Neuronal stem cell (in vitro differentiated cells): ENCODE measurements at regions not wholly inside any gene's neighbourhood (a gene's known extent, or its start where the extent isn't known, plus 50 kb on each side); places are given as distances from the start of the nearest gene placed in this dataset.

Source experiments
- DNase-seq: peaks from one replicate; pipeline ENCODE4 v3.0.0-alpha.2; 2013; ENCODE audit warnings: low spot score
- H2AFZ ChIP-seq: one replicate; pipeline ENCODE4 v1.6.1; 2013; ENCODE audit warnings: mild to moderate bottlenecking, low read length, inconsistent platforms
- H2AK5ac ChIP-seq: 2 replicates; pipeline ENCODE4 v1.6.1; 2013; ENCODE audit warnings: low read depth, mild to moderate bottlenecking, inconsistent platforms, low read length, moderate library complexity, mixed read lengths
- H2BK120ac ChIP-seq: 2 replicates; pipeline ENCODE4 v1.6.1; 2013; ENCODE audit warnings: low read depth, mild to moderate bottlenecking, inconsistent platforms, low read length, moderate library complexity, mixed read lengths
- H2BK12ac ChIP-seq: one replicate; pipeline ENCODE4 v1.6.1; 2013; ENCODE audit warnings: low read length, inconsistent platforms
- H2BK15ac ChIP-seq: 2 replicates; pipeline ENCODE4 v1.6.1; 2013; ENCODE audit warnings: mild to moderate bottlenecking, low read length, inconsistent platforms, mixed read lengths
- H2BK5ac ChIP-seq: one replicate; pipeline ENCODE4 v1.6.1; 2013; ENCODE audit warnings: inconsistent platforms, mild to moderate bottlenecking, low read length, moderate library complexity
- H3K14ac ChIP-seq: one replicate; pipeline ENCODE4 v1.6.1; 2013; ENCODE audit warnings: low read length, inconsistent platforms
- H3K18ac ChIP-seq: 2 replicates; pipeline ENCODE4 v1.6.1; 2013; ENCODE audit warnings: low read length, inconsistent platforms
- H3K23ac ChIP-seq: 2 replicates; pipeline ENCODE4 v1.6.1; 2013; ENCODE audit warnings: low read depth, mild to moderate bottlenecking, mixed read lengths, low read length, inconsistent platforms; ENCODE audit not compliant: poor library complexity
- H3K27ac ChIP-seq: replicated peaks from 3 replicates; pipeline ENCODE4 v1.5.1; 2013; ENCODE audit warnings: low read length, inconsistent platforms
- H3K27me3 ChIP-seq, 3 experiments: 2 replicates each; pipeline ENCODE4 v1.6.1; 2013; ENCODE audit warnings: low read length in 3 of 3, mild to moderate bottlenecking in 2 of 3, inconsistent platforms in 1 of 3, low read depth in 1 of 3, mixed read lengths in 1 of 3, moderate library complexity in 1 of 3; ENCODE audit not compliant: control insufficient read depth in 3 of 3, insufficient read depth in 3 of 3
- H3K36me3 ChIP-seq, 2 donors: replicated peaks in 1 of 2; 2 replicates each; pipeline ENCODE4 v1.6.1; 2013; ENCODE audit warnings: low read length in 2 of 2; ENCODE audit not compliant: control insufficient read depth in 2 of 2, insufficient read depth in 2 of 2
- H3K4ac ChIP-seq: 2 replicates; pipeline ENCODE4 v1.6.1; 2013; ENCODE audit warnings: inconsistent platforms, mild to moderate bottlenecking, low read length, moderate library complexity
- H3K4me1 ChIP-seq, 2 donors: 1 replicate in 1 of 2; 2 replicates in 1 of 2; pipeline ENCODE4 v1.6.1; 2013; ENCODE audit warnings: low read length in 2 of 2, low read depth in 1 of 2; ENCODE audit not compliant: control insufficient read depth in 2 of 2, insufficient read depth in 1 of 2
- H3K4me2 ChIP-seq: one replicate; pipeline ENCODE4 v1.6.1; 2013; ENCODE audit warnings: mild to moderate bottlenecking, low read length, inconsistent platforms; ENCODE audit not compliant: insufficient read depth, poor library complexity, severe bottlenecking
- H3K4me3 ChIP-seq, 2 donors: 2 replicates each; pipeline ENCODE4 v1.5.1; 2013; ENCODE audit warnings: low read length in 2 of 2, mild to moderate bottlenecking in 2 of 2, inconsistent platforms in 1 of 2, moderate library complexity in 1 of 2
- H3K79me1 ChIP-seq: one replicate; pipeline ENCODE4 v1.6.1; 2013; ENCODE audit warnings: low read depth, mild to moderate bottlenecking, inconsistent platforms, low read length, moderate library complexity
- H3K9ac ChIP-seq: one replicate; pipeline ENCODE4 v1.6.1; 2013; ENCODE audit warnings: mild to moderate bottlenecking, low read depth, low read length, inconsistent platforms; ENCODE audit not compliant: poor library complexity
- H3K9me3 ChIP-seq, 2 donors: replicated peaks in 1 of 2; 2 replicates each; pipeline versions ENCODE3 to v1.6.1; 2013; ENCODE audit warnings: low read length in 2 of 2, mild to moderate bottlenecking in 2 of 2, inconsistent platforms in 1 of 2, low read depth in 1 of 2, mixed read lengths in 1 of 2, moderate library complexity in 1 of 2; ENCODE audit not compliant: control insufficient read depth in 2 of 2, insufficient read depth in 1 of 2
- H4K8ac ChIP-seq: one replicate; pipeline ENCODE4 v1.6.1; 2013; ENCODE audit warnings: low read depth, mild to moderate bottlenecking, inconsistent platforms, low read length, moderate library complexity
- H4K91ac ChIP-seq: one replicate; pipeline ENCODE4 v1.6.1; 2013; ENCODE audit warnings: low read length, low read depth, mild to moderate bottlenecking, inconsistent platforms; ENCODE audit not compliant: poor library complexity
- WGBS, 2 donors: extraction: QIAGEN DNeasy Blood & Tissue Kit; methylation state at CpG; one replicate each; pipeline ENCODE4 v1.1.7; 2013; ENCODE audit warnings: missing lambda C conversion rate in 2 of 2, mixed read lengths in 1 of 2; ENCODE audit not compliant: insufficient read length in 2 of 2, insufficient replicate concordance in 1 of 2; ENCODE audit errors: extremely low coverage in 2 of 2; 5-methylcytosine and 5-hydroxymethylcytosine counted together

DNA sequence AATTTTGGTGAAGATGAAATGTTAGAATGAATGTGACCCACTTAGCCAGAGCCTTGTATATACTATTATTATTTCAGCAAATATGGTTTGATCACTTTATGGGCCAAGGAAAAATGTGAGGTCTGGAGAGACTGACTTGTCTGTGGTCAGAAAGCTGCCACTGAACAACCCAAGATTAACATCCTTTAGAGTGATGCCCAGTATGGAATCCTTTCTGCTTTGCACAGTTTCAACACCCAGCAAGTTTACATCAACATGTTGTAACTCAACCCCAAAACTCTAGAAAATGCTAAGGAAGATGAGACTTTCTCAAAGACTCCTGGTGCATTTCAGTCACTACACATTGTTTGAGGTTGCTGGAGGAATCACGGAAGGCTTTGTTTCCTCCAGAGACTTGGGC, 107.7 kb downstream of the SNX19 start:
- no CpG with 5 or more reads among the region's 1 CpG for WGBS, 2 donors
- Histone ChIP-seq H2AK5ac (no peak overlapping the region), H3K79me1 (no peaks in the 10 kb centered on the region), H2BK5ac (no peak overlapping the region), H4K8ac (no peak overlapping the region), H4K91ac (no peak overlapping the region), H3K4me1 (peaks cover 0 to 7% of the 10 kb centered on the region in 2 donors), H2BK15ac (no peak overlapping the region), H2BK12ac (no peak overlapping the region), H3K23ac (no peak overlapping the region), H3K14ac (no peak overlapping the region), H3K27ac (no peak overlapping the region), H3K9ac (no peak overlapping the region), H3K9me3 (no peaks in the 10 kb centered on the region), H2BK120ac (no peak overlapping the region), H2AFZ (no peak overlapping the region), H3K36me3 (no peaks in the 10 kb centered on the region), H3K4ac (no peak overlapping the region), H3K18ac (no peak overlapping the region), H3K4me3 (no peak overlapping the region), H3K27me3 (peaks cover 0 to 9% (median 0%) of the 10 kb centered on the region in 3 experiments), H3K4me2 (no peak overlapping the region)
- no peak for DNase-seq

DNA sequence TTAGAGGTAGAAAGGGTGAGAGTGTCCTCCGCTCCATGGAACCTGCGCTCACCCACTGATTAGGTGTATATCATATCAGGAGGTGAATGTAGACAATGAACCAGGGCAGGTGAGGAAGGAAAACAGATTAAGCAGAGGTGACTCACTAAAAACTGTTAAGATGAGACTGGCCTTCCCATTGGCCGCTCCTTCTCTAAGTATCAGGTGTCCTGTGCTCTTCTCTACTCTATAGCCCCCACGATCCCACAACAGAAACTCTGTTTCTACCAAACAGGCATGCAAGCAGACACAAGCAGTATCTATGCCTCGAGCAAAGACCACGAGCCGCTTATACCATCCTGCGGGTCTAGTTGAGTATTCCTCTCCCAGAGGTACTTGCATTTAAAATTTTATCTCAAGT, 103.1 kb downstream of the SNX19 start:
- Histone ChIP-seq H3K14ac (no peak overlapping the region), H3K27ac (no peak overlapping the region), H3K9ac (no peak overlapping the region), H3K4me2 (no peak overlapping the region), H2AFZ (no peak overlapping the region), H2BK12ac (no peak overlapping the region), H2BK5ac (no peak overlapping the region), H3K4me3 (no peak overlapping the region), H4K91ac (no peak overlapping the region), H3K27me3 (peaks cover 0 to 10% (median 0%) of the 10 kb centered on the region in 3 experiments), H3K9me3 (no peaks in the 10 kb centered on the region), H2BK120ac (no peak overlapping the region), H3K36me3 (no peaks in the 10 kb centered on the region), H2AK5ac (no peak overlapping the region), H3K4ac (no peak overlapping the region), H3K79me1 (no peaks in the 10 kb centered on the region), H4K8ac (no peak overlapping the region), H3K23ac (no peak overlapping the region), H3K18ac (no peak overlapping the region), H2BK15ac (no peak overlapping the region), H3K4me1 (no peaks in the 10 kb centered on the region)
- DNase-seq = no peak
- WGBS, 2 donors = no CpG with 5 or more reads among the region's 8 CpGs

DNA sequence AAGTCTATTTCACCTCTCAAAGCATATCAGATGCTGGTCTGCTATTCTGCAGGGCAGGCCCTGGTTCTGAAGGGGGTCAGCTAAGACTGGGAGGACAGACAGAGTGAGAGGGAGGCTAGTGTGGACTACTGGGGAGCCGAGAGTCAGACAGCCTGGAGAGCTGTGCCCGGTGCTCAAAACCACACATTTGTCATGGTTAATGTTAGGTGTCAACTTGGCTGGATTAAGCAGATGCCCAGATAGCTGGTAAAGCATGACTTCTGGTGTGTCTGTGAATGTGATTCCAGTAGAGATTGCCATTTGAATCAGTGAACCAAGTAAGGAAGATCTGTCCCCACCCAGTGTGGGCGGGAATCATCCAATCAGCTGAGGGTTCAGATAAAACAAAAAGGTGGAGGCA, 102.6 kb downstream of the SNX19 start:
- Histone ChIP-seq H3K14ac (no peak overlapping the region), H3K27ac (no peak overlapping the region), H3K36me3 (no peaks in the 10 kb centered on the region), H3K23ac (no peak overlapping the region), H3K4me3 (no peak overlapping the region), H4K91ac (no peak overlapping the region), H3K9me3 (no peaks in the 10 kb centered on the region), H4K8ac (no peak overlapping the region), H2AK5ac (no peak overlapping the region), H3K18ac (no peak overlapping the region), H3K9ac (no peak overlapping the region), H2BK5ac (no peak overlapping the region), H3K27me3 (peaks cover 0 to 9% (median 0%) of the 10 kb centered on the region in 3 experiments), H2BK120ac (no peak overlapping the region), H3K4me2 (no peak overlapping the region), H3K4ac (no peak overlapping the region), H2BK12ac (no peak overlapping the region), H3K4me1 (no peaks in the 10 kb centered on the region), H2BK15ac (no peak overlapping the region), H3K79me1 (no peaks in the 10 kb centered on the region), H2AFZ (no peak overlapping the region)
- WGBS, 2 donors = no CpG with 5 or more reads among the region's 3 CpGs
- DNase-seq = no peak

DNA sequence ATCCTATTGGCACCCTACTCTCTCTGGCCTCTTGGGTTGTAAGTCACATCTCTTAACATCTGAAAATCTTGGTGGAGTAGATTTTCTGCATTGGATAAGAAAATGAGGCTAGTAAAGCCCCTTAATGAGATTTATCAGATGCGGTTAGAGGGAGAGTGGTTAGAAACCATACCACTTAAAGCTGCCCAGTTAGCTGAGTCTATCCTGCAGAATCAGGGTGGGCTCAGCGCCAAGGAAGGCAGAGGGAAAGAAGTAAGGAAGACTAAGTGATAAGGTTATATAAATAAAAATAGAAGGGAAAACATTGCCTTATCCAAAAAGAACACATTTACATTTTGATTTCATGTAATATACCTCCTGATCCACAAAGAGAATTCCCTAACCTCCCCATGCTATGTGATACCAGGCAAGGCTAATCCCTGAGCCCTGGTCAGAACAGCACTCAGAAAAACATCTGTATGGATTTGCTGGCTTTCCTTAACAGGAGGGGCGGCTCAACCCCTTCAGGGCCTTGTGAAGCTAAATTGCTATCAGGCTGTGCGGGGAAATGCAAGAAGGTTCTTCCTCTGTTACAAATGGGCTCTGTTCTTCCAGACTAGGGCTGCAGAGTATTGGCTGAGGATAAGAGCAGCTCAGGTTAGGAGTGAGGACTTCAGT, 101.7 kb downstream of the SNX19 start:
- H3K27ac ChIP-seq = no peak overlapping the region
- no peak overlapping the region for H2BK12ac ChIP-seq
- H2AFZ ChIP-seq = no peak overlapping the region
- H3K18ac ChIP-seq = no peak overlapping the region
- no peak overlapping the region for H3K14ac ChIP-seq
- H3K27me3 ChIP-seq = peaks cover 0 to 6% (median 0%) of the 10 kb centered on the region in 3 experiments
- no peak overlapping the region for H3K23ac ChIP-seq
- no peaks in the 10 kb centered on the region for H3K79me1 ChIP-seq
- no peak overlapping the region for H3K4ac ChIP-seq
- no peaks in the 10 kb centered on the region for H3K36me3 ChIP-seq
- no peak for DNase-seq
- H4K8ac ChIP-seq = no peak overlapping the region
- no peak overlapping the region for H3K9ac ChIP-seq
- H2AK5ac ChIP-seq = no peak overlapping the region
- no peak overlapping the region for H3K4me2 ChIP-seq
- no peak overlapping the region for H2BK15ac ChIP-seq
- H2BK5ac ChIP-seq = no peak overlapping the region
- no CpG with 5 or more reads among the region's 4 CpGs for WGBS, 2 donors
- peaks cover 0 to 4% of the 10 kb centered on the region in 2 donors for H3K4me1 ChIP-seq
- H4K91ac ChIP-seq = no peak overlapping the region
- H2BK120ac ChIP-seq = no peak overlapping the region
- H3K9me3 ChIP-seq = no peaks in the 10 kb centered on the region
- H3K4me3 ChIP-seq = no peak overlapping the region
